Fibroblast of lung (primary cell): ENCODE measurements at regions not wholly inside any gene's neighbourhood (a gene's known extent, or its start where the extent isn't known, plus 50 kb on each side); places are given as distances from the start of the nearest gene placed in this dataset.
A peak's percentile ranks its signal among the peaks of the same experiment; 100 is the strongest.

ENCODE experiments used
- DNase-seq, 2 donors: peaks; one replicate each; pipeline versions ENCODE4 v3.0.0 to v3.0.0-alpha.2; 2010; ENCODE audit warnings: low read depth in 2 of 2
- H2AFZ ChIP-seq: 2 replicates; pipeline ENCODE4 v1.5.1; 2012; ENCODE audit warnings: low read length, control low read depth, inconsistent platforms
- H3K27ac ChIP-seq: 2 replicates; pipeline ENCODE4 v1.5.1; 2011; ENCODE audit warnings: low read length, control low read depth; ENCODE audit not compliant: insufficient read depth
- H3K27me3 ChIP-seq: 2 replicates; pipeline ENCODE4 v1.5.1; 2011; ENCODE audit warnings: mild to moderate bottlenecking, low read length; ENCODE audit not compliant: control insufficient read depth, insufficient read depth
- H3K36me3 ChIP-seq: 2 replicates; pipeline ENCODE4 v1.5.1; 2011; ENCODE audit warnings: low read length; ENCODE audit not compliant: control insufficient read depth, insufficient read depth
- H3K4me1 ChIP-seq: 2 replicates; pipeline ENCODE4 v1.5.1; 2011; ENCODE audit warnings: low read length; ENCODE audit not compliant: control insufficient read depth, insufficient read depth; ENCODE audit errors: extremely low read depth
- H3K4me2 ChIP-seq: 2 replicates; pipeline ENCODE4 v1.5.1; 2011; ENCODE audit warnings: low read length, control low read depth; ENCODE audit not compliant: insufficient read depth; ENCODE audit errors: extremely low read depth
- H3K4me3 ChIP-seq, 4 experiments: fragments of 200-600 bp in 1 of 4; sonication (generic) in 1 of 4; replicated peaks in 1 of 4; 2 replicates each; pipeline ENCODE4 v1.5.1; 2011 to 2016; ENCODE audit warnings: low read length in 4 of 4, low read depth in 3 of 4, mild to moderate bottlenecking in 3 of 4, control low read depth in 2 of 4, inconsistent platforms in 1 of 4, mixed read lengths in 1 of 4; ENCODE audit not compliant: insufficient read depth in 1 of 4; ENCODE audit errors: control extremely low read depth in 1 of 4
- H3K79me2 ChIP-seq: 2 replicates; pipeline ENCODE4 v1.5.1; 2012; ENCODE audit warnings: mild to moderate bottlenecking, low read length, inconsistent platforms; ENCODE audit not compliant: control insufficient read depth, insufficient read depth
- H3K9ac ChIP-seq: 2 replicates; pipeline ENCODE4 v1.5.1; 2011; ENCODE audit warnings: mild to moderate bottlenecking, low read length, control low read depth; ENCODE audit not compliant: insufficient read depth
- H3K9me3 ChIP-seq: 2 replicates; pipeline ENCODE4 v1.5.1; 2012; ENCODE audit warnings: low read depth, low read length; ENCODE audit not compliant: control insufficient read depth, insufficient read depth
- H4K20me1 ChIP-seq: 2 replicates; pipeline ENCODE4 v1.5.1; 2011; ENCODE audit warnings: low read length; ENCODE audit not compliant: control insufficient read depth, insufficient read depth; ENCODE audit errors: extremely low read depth
- CTCF ChIP-seq, 2 donors: IDR thresholded peaks in 1 of 2; conservative IDR thresholded peaks in 1 of 2; 1 replicate in 1 of 2; 2 replicates in 1 of 2; pipeline ENCODE4 v1.5.1; 2011 to 2012; ENCODE audit warnings: low read length in 2 of 2, control low read depth in 1 of 2, inconsistent platforms in 1 of 2, low read depth in 1 of 2, mild to moderate bottlenecking in 1 of 2
- EZH2 ChIP-seq: IDR thresholded peaks from 2 replicates; pipeline ENCODE4 v1.5.1; 2012; ENCODE audit warnings: low read length, control low read depth, mild to moderate bottlenecking; ENCODE audit errors: missing control alignments

GRCh38 chr4:175930471-175930870 lies 118.4 kb upstream of the GPM6A start:
- no peak overlapping the region for H3K4me3 ChIP-seq
- H3K4me1 ChIP-seq: no peaks in the 10 kb centered on the region
- H3K9ac ChIP-seq: no peak overlapping the region
- no peak overlapping the region for H3K4me2 ChIP-seq
- H3K36me3 ChIP-seq: no peaks in the 10 kb centered on the region
- no peaks in the 10 kb centered on the region for H3K79me2 ChIP-seq
- no peaks in the 10 kb centered on the region for H3K9me3 ChIP-seq
- TF ChIP-seq EZH2 (no peak), CTCF (conservative IDR thresholded peaks at IDR 0.05 in 1 of 2, IDR thresholded peaks at IDR 0.05 in 1 of 2; ENCODE audit: low read depth in 1 of 2, low read length in 2 of 2) (no peak)
- H3K27ac ChIP-seq: no peak overlapping the region
- no peak overlapping the region for H2AFZ ChIP-seq
- no peaks in the 10 kb centered on the region for H3K27me3 ChIP-seq
- peak in 1 of 2 donors; percentile 30 for DNase-seq
- H4K20me1 ChIP-seq: no peaks in the 10 kb centered on the region

GRCh38 chr4:175932116-175932515 lies 120.1 kb upstream of the GPM6A start:
- no peak overlapping the region for H3K4me3 ChIP-seq
- H3K27ac ChIP-seq: no peak overlapping the region
- H3K27me3 ChIP-seq: no peaks in the 10 kb centered on the region
- no peak overlapping the region for H2AFZ ChIP-seq
- TF ChIP-seq EZH2: no peak
- no peak for TF ChIP-seq CTCF (conservative IDR thresholded peaks at IDR 0.05 in 1 of 2, IDR thresholded peaks at IDR 0.05 in 1 of 2; ENCODE audit: low read depth in 1 of 2, low read length in 2 of 2)
- no peak for DNase-seq
- H3K9ac ChIP-seq: no peak overlapping the region
- H3K9me3 ChIP-seq: no peaks in the 10 kb centered on the region
- H3K36me3 ChIP-seq: no peaks in the 10 kb centered on the region
- no peaks in the 10 kb centered on the region for H3K4me1 ChIP-seq
- no peaks in the 10 kb centered on the region for H4K20me1 ChIP-seq
- no peak overlapping the region for H3K4me2 ChIP-seq
- H3K79me2 ChIP-seq: no peaks in the 10 kb centered on the region

GRCh38 chr4:175934506-175934905 lies 122.4 kb upstream of the GPM6A start:
- no peak overlapping the region for H3K4me2 ChIP-seq
- no peaks in the 10 kb centered on the region for H3K79me2 ChIP-seq
- no peak overlapping the region for H2AFZ ChIP-seq
- TF ChIP-seq CTCF (conservative IDR thresholded peaks at IDR 0.05 in 1 of 2, IDR thresholded peaks at IDR 0.05 in 1 of 2; ENCODE audit: low read depth in 1 of 2, low read length in 2 of 2) (no peak), EZH2 (no peak)
- no peak overlapping the region for H3K4me3 ChIP-seq
- H3K27ac ChIP-seq: no peak overlapping the region
- no peaks in the 10 kb centered on the region for H3K9me3 ChIP-seq
- no peak overlapping the region for H3K9ac ChIP-seq
- H4K20me1 ChIP-seq: no peaks in the 10 kb centered on the region
- no peaks in the 10 kb centered on the region for H3K36me3 ChIP-seq
- DNase-seq: no peak
- H3K4me1 ChIP-seq: no peaks in the 10 kb centered on the region
- H3K27me3 ChIP-seq: no peaks in the 10 kb centered on the region
